COLO829 (cell line): ENCODE measurements at regions not wholly inside any gene's neighbourhood (a gene's known extent, or its start where the extent isn't known, plus 50 kb on each side); places are given as distances from the start of the nearest gene placed in this dataset.
"Not testable (repeated sequence)": the region's sequence is repeated elsewhere in the genome, so short reads cannot be mapped to it uniquely, and the experiment has no call there.

Experiments
- DNase-seq: peaks from one replicate; pipeline ENCODE4 v3.0.0; 2012; ENCODE audit warnings: low spot score

DNA sequence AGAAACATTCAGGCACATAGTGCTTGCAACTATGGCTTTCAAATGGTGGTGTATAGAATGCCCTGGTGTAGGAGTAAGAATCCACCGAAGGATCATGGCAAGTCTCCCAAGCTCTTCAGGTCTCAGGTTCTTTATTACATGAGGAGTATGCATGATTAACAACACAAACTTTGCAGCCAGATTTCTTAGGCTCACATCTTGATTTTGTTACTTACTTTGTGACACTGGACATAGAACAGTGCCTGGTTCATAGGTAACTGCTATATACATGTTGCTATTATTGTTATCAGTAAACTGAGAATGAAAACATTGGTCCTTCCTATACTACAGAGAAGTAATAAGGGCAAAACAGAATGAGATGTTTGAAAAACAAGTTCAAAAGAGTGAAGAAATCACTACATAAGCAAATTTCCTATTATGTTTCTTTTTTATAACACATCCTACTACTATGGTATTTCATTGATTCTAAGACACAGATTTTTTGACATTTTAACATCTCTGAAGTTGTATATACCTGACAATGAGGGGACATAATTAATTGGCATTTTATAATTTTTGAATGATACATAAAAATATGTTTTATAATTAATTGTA, 284.9 kb downstream of the C1D start:
- no peak for DNase-seq

DNA sequence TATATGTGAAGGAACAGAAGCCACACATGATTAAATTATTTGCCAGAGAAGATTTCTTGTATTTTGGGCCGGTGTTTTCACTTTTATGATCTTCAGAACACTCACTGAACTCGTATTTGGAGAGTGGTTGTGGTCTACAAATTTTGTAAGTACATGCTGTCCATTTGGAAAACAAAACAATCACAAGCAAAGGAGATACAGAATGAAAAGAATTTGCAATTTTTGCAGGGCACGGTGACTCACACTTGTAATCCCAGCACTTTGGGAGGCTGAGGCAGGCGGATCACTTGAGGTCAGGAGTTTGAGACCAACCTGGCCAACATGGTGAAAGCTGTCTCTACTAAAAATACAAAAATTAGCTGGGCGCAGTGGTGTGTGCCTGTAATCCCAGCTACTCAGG, 282.0 kb downstream of the C1D start:
- DNase-seq = not testable (repeated sequence)

DNA sequence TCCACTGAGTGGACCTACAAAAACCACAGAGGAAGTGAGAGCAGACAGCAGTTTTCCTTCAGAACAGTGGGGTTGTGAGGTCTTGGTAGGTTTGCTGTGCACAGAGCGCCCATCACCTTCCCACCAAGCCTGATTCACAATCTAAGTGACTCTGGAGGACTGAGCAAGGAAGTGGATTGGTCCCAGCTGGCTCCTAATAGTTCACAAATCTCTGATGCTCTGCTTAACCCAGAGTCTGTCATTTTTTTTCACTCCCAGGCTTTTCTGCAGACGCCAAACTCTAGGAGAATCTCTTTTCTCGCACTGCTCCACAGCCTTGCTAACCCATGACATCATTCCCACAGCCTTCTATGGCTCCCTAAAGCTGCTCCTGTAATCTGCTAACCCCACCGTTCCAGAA, 280.4 kb downstream of the C1D start:
- DNase-seq = no peak

DNA sequence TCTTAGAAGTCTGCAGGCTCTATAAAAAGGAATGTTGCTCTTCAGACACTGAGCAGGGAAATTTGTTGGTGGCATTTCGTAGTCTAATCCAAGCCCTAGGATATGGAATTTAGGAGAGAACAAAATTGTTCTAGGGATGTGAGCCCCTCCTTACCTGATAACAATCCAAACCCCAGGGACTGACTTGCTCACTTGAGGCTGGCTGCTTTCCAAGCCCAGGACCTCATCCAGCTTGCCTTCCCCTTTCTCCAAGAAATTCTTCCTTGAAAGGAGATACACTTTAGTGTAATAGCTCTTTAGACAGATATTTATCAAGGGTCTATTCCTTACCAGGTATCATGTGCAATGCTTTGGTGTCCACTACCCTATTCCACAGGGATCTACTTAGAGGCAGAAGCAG, 279.8 kb downstream of the C1D start:
- no peak for DNase-seq

DNA sequence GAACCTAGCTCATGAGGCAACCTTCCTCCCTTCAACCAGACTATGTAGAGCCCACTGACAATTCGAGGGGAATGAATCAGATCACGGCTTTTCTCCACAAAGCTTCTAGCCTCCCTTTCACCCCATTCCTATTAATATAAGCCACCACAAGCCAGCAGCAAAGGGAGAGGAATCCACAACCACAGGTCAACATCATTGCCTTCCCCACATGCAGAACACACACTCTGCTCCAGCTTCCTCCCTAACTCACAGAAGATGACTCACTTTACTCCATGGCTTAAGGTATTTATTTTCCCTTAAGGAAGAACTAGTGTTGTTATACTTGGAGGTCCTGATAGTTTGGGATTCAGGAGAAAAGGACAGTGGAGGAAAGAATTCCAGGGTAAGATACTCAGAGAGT, 272.2 kb downstream of the C1D start:
- DNase-seq = no peak

DNA sequence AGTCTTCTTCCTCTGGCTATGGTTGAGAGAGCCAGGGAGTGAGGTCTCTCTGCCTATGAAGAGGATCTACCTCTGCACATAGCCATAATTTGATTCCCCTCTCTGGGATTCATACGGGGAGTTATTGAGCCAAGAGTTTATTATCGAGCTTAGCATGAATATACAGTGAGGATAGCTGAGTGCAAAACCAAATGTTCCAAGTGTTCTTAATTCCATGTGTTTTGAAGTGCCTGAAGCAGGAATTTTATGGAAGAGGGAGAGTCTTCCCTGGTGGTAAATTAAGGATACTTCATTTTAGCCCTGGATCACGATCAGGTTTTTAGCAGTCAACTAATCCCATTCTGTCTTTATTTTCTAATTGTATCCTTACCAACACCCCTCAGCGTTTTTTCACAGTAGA, 270.6 kb downstream of the C1D start:
- no peak for DNase-seq

DNA sequence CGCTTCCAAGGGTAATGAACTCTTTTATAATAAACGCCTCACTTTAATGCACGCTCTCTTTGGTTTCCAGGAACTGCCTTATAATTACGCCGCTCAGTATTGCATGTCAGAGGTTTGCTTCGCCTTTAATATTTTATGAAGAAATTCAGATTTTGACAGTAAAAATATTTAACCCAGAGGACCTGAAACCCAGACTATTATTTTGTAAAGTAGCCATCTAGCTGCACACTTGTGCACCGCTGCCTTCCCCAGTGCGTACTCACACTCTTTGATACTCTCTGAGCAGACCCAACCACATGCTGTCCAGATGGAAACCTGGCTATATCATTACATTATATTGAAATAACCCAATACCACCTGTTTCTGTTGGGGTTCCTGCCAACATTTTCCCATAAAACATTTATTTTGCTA, 270.1 kb downstream of the C1D start:
- DNase-seq = no peak

DNA sequence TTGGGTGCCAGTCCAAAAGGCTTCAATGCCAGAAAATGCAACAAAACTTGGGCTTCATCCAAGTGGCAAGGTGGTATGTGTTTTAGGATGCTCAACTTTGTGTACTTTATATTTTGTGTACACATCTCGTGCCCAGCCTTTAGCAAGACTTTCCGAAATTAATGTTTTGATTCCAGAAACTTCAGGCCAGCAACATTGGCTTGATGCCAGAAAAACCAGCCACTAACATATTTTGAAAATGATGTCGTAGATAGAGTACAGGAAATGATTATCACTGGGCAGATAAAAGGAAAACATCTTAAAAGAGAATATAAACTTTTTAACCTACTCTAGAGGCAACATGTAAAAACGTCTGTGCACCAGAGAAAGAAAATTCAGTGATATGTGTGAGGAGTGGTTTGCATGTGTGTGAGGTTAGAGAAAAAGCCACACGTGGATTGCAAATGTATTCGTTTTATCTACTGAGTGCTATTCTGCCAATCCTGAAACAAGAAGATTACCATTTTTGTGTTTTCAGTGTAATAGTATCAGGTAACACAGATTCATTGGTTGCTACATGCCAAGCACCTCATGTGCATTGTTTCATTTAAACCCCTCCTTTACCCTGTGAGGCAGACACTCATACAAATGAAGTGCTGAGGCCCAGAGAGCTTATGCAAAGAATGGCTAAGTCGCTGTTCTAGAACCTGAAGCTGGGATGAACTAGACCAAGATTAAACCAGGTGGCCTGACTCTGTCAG, 264.8 kb downstream of the C1D start:
- DNase-seq = peak; percentile 18

DNA sequence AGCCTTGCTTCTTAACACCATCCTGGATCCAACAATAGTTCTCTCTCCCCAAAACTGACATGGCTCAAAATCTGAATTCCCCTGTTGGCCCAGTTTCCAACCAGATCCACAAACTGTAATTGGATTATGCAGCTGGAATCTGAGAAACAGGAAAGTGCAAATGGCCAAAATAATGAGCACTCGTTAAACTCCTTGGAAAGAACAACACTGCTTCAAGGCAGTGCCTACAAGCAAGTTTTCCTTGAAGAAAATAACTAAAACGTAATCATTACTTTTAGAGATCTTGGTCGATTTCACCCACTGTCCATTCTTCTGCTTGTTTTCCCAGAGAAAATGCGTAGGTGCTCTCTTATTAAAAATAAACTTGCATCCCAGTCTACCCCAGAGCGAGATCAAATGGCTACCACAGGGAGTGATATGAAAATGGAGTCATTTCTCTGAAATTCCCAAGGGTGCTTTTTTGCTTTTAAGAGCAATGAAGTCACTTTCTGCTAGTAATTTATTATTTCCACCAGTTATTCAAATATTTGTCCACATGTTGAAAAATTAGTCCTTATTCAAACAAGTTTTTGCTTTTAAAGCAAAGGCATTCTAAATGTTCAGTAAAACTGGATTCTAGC, 264.2 kb downstream of the C1D start:
- no peak for DNase-seq

DNA sequence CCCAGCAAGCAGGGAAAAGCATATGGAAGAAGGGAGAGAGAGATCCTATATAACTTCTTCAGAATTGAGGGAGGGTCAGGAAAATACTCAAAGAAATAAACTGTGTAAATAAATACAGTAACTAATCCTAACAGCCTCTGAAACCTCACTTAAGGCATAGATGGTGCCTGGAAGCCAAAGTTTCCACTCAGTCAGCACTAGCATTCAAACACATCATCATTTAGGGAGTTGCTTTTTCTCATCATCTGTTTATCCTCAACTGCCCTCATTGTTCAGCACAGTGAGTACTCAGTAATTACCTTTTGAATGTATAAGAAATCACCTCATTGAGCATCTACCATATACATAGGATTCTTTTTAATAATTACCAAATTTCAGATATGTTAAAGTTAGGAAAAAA, 262.9 kb downstream of the C1D start:
- no peak for DNase-seq

DNA sequence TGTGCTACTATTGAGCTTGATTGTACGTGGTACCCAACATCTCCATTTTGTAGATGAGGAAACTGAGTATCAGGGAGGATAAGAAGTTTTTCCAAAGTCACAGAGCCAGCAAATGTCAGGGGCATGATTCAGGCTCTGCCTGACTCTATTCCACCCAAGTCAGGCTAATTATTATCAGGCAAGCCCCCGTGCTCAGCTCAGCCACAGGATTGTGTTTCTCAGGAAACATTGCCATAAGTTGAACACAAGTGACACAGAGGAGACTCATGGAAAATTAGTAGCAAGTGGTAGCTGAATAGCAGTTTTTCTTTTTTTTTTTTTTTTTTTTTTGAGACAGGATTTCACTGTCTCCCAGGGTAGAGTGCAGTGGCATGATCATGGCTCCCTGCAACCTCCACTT, 260.5 kb downstream of the C1D start:
- DNase-seq = no peak

DNA sequence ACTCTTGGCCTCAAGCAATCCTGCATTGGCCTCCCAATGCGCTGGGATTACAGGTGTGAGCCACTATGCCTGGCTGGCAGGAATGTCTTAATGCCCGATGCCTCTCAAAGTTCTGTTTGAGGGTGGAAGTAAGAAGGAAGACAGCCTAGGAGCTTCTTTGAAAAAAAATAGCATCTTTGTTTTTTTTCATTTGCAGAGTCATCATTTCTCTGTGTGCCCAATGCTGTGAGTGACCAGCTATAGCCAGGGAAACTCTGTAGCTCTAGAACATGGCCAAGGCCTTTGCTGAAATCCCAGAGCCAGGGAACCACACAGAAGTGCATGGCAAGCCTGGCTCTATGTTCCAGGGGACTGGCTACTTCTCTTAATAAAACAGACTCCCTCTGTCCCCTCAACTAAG, 260.0 kb downstream of the C1D start:
- no peak for DNase-seq

DNA sequence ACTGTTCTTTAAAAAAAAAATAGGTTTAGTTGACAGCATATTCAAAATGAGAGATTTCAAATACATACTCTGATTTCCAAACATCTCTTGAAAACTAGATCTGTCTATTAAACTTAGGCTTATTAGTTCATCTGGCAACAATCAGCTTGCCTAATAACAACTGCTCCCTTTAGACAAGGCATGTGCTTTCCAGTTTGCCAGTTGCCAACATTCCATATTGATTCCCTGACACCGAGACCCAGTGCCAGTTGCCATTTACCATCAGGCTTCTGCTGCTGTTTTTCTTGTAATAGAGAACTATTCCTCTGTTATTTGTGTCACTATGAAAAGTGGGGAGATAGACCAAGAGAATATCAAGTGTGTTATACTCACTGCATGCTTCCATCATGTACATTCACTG, 256.0 kb downstream of the C1D start:
- no peak for DNase-seq

DNA sequence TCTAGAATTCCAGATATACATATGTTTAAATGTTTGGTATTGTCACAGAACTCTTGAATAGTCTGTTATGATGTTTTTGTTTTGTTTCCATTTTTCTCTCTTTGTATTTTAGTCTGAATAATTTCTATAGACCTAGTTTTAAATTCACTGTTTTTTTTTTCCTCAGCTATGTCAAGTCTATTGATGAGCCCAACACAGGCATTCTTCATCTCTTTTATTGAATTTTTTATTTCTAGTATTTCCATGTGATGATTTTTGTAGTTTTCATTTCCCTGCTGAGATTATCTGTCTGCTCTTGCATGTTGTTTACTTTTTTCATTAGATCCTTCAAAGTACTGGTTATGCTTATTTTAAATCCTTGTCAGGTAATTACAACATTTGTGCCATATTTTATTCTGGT, 254.7 kb downstream of the C1D start:
- DNase-seq = no peak

DNA sequence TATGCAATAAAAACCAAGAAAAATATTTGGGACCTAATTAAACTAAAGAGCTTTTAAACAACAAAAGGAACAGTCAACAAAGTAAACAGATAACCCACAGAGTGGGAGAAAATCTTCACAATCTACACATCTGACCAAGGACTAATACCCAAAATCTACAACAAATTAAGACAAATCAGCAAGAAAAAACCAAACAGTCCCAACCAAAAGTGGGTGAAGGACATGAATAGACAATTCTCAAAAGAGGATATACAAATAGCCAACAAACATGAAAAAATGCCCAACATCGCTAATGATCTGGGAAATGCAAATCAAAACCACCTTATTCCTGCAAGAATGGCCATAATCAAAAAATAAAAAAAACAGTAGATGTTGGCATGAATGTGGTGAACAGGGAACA, 250.1 kb downstream of the C1D start:
- no peak for DNase-seq

DNA sequence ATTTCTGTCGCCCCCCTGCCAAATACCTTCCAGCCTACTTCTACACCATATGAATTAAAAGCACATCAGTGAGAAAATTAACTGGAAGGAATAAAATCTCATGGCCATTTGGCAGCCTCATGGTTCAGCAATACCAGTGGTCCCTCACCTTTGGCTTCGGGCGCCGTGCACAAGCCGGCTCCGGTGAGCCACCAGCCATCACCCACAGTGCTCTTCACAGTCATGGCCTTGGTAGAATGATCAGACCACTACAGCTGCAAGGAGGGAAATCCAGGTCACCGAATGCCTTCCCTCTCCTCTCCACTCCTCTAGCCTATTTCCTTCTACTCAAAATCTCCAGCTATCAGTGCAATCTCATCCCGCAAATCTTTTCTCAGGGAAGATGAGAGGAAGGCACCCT, 239.1 kb downstream of the C1D start:
- DNase-seq = no peak

DNA sequence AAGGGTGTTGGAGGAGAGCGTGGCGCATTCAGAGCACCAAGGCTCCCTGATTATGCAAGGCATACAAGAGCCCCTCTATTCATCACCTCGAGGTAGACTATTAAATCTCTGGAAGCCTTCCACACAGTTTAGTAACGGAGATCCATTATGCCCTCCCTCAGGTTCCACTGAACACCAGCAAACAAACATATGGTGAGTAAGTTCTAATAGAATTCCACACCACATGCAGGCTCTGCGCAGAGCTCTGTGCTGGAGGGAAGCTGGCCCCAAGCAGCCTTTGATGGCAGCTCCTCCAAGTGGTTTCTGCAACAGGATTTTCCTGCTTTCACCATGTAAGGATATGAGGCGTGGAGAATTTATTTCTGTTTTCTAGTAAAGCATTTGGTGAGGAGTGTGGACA, 238.6 kb downstream of the C1D start:
- no peak for DNase-seq

DNA sequence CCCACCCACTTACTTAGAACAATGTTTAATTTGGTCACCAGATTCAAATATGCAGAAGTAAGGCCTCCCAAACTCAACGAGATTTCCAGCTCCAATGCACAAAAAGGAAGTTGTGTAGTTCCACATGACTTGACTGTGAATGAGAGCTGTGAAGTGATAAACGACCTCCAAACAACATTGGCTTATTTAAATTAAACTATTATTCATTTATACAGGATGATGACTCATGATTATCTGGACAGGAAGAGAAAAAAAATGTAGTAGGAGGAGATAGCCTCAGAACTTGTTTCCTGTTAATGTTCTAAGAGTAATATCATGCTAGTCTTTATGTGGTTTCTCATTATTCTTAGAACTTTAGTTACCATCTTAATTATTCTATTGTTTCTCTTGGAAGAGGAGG, 237.3 kb downstream of the C1D start:
- DNase-seq = peak; percentile 95

DNA sequence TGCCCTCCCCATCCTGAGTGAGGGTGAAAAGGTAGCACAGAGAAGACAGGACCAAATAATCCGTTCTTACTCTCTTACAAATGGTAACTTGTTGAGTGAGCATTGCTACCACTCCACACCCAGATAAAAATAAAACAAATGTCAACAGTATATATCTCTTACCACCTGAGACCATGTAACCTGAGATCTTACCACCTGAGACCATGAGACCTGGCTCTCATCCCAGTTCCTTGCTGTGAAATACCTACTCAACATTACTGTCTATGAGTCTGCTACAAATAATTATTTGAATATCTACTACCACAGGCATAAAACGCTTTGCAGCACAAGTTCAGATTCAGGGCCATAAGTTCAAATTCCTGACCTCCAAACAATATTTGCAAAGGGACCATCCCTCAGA, 234.7 kb downstream of the C1D start:
- no peak for DNase-seq

DNA sequence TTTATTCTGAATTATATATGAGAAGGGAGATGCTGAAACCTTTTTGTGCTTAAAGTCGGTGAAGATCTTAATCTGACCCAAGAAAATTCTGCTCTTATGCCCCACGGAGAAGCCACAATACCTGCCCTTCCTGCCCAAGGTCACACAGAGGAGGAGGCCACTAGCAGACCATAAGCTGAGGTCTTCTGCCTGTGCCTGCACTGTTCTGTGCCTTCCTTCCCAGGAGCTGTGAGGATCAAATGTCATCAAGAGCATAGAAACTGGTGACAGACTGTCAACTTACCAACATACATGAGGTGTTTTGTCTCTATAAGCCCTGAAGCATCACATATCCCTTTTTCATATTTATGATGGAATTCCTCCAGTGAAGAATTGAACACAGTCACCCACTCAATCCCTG, 233.3 kb downstream of the C1D start:
- DNase-seq = no peak

DNA sequence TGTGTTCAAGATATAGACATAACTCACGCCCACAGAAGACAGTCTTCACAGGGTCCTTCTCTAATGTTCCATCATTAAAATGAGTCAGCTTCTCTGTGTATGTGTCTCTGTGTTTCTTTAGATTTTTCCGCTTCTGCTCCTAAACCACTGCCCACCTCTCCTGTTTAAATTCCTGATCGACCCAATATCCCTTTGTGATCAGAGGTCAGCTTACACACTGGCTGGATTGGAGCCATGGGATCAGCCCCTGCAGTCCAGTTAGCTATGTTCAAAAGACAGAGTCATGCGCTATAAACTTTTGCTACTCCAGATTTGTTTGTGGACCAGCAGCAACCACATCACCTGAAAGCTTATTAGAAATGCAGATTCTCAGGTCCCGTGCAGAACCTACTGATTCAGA, 229.2 kb downstream of the C1D start:
- no peak for DNase-seq

DNA sequence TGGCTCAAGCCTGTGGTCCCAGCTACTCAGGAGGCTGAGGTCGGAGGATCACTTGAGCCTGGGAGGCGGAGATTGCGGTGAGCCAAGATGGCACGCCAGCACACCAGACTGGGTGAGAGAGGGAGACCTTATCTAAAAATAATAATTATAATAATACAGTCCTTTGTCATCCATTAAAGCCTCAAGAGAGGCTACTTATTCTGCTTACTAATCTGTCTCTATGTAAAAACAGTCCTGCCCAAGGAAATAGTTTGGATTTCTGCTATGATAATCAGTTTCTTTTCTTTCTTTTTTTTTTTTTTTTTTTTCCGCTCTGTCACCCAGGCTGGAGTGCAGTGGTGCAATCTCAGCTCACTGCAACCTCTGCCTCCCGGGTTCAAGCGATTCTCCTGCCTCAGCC, 228.3 kb downstream of the C1D start:
- DNase-seq = no peak

DNA sequence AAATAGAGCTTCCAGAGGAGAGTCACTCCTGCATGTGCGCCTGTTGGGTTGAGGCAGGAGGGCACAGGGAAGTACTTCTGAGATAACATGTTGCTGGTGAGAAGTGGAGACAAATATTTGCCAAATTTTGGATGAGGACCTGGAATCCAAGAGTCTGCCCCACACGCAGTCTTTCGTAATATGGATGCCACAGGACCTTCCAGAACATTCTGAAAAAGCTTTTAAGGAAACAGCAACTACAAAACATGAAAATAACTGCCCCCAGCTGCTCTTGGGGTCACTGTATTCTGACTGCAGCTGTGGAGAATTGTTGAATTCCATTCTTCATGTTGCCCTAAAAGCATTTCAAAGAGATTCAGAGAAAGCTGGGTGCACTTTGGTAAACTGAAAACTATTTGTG, 227.5 kb downstream of the C1D start:
- no peak for DNase-seq

DNA sequence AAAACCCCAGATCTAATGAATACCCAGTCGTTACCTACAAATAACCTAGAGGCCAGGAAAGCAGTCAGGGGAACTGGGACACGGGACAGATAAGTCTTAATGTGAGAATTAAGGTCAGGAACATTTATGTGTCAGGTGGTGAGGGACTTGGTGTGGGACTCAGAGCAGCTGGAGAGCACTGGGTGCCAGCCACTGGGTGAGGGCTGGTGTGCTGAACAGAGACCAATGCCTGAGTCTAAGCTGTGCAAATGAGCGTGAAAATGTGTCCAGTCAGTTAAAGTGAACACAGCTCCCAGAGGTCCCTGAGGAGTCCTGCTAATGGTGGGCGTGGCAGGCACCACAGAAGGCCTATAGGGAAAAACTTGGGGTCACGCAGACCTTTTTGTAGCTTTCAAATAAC, 225.9 kb downstream of the C1D start:
- no peak for DNase-seq
